GM12878 (cell line): ENCODE measurements at regions not wholly inside any gene's neighbourhood (a gene's known extent, or its start where the extent isn't known, plus 50 kb on each side); places are given as distances from the start of the nearest gene placed in this dataset.

Experiments
- ATAC-seq: fragments of 200-7000 bp; cut with Tn5 transposase; 3 replicates; pipeline ENCODE4 v1.9.1; 2020; ENCODE audit warnings: mild to moderate bottlenecking, moderate library complexity
- BruUV-seq: library from RNA; stranded (reverse); fragments of 400-500 nt; replicated peaks from 2 replicates; lab custom pipeline; 2021; lab: Mats Ljungman, UMichigan
- CTCF ChIA-PET: fragments of 300-600 bp; sonication (Branson Sonifier 250); formaldehyde crosslinking; extraction: SDS; loops from one replicate; lab custom pipeline; 2021; ENCODE audit warnings: inconsistent platforms; lab: Yijun Ruan, JAX
- POLR2A ChIA-PET: fragments of 350-600 bp; formaldehyde crosslinking; extraction: SDS; loops from one replicate; lab custom pipeline; 2021; ENCODE audit warnings: inconsistent platforms; lab: Charles Lee
- RAD21 ChIA-PET: fragments of 300-600 bp; sonication (Branson Sonifier 250); formaldehyde crosslinking; loops from one replicate; lab custom pipeline; 2023; ENCODE audit warnings: antibody characterized with exemption; ENCODE audit not compliant: unreplicated experiment; lab: Charles Lee
- SMC1A ChIA-PET: fragments of 300-600 bp; sonication (Branson Sonifier 250); formaldehyde crosslinking; loops from one replicate; lab custom pipeline; 2023; ENCODE audit not compliant: unreplicated experiment, uncharacterized antibody; lab: Charles Lee
- DNase-seq: peaks from one replicate; pipeline ENCODE4 v3.0.0-alpha.2; 2011; ENCODE audit warnings: low read depth, low spot score
- FAIRE-seq: peaks from 3 replicates; lab custom pipeline; 2011; peaks lifted over from hg19 to GRCh38; lab: Jason Lieb, UNC
- H2AFZ ChIP-seq: 2 replicates; pipeline ENCODE4 v1.6.0; 2011; ENCODE audit warnings: low read depth, low read length, control low read depth; ENCODE audit not compliant: control insufficient read depth
- H3K27ac ChIP-seq: 2 replicates; pipeline ENCODE4 v1.5.1; 2011; ENCODE audit warnings: control low read depth; ENCODE audit not compliant: control insufficient read depth, insufficient read depth
- H3K27me3 ChIP-seq, 2 experiments: replicated peaks in 1 of 2; 2 replicates each; pipeline versions ENCODE4 v1.6.0 to v1.6.1; 2011; ENCODE audit warnings: low read length in 1 of 2; ENCODE audit not compliant: control insufficient read depth in 2 of 2, insufficient read depth in 2 of 2
- H3K36me3 ChIP-seq, 2 experiments: 2 replicates each; pipeline ENCODE4 v1.5.1; 2011; ENCODE audit warnings: low read length in 1 of 2; ENCODE audit not compliant: control insufficient read depth in 2 of 2, insufficient read depth in 2 of 2
- H3K4me1 ChIP-seq: 2 replicates; pipeline ENCODE4 v1.6.1; 2011; ENCODE audit warnings: mild to moderate bottlenecking, low read length, moderate library complexity, mixed read lengths; ENCODE audit not compliant: control insufficient read depth, insufficient read depth
- H3K4me2 ChIP-seq: 2 replicates; pipeline ENCODE4 v1.6.0; 2011; ENCODE audit warnings: control low read depth; ENCODE audit not compliant: control insufficient read depth, insufficient read depth
- H3K4me3 ChIP-seq: fragments of 200-600 bp; sonication (generic); 2 replicates; pipeline ENCODE4 v1.5.1; 2016
- H3K79me2 ChIP-seq: 2 replicates; pipeline ENCODE4 v1.6.0; 2011; ENCODE audit warnings: low read length; ENCODE audit not compliant: control insufficient read depth, insufficient read depth
- H3K9ac ChIP-seq: 2 replicates; pipeline ENCODE4 v1.8.0; 2011; ENCODE audit warnings: low read length, control low read depth, mixed read lengths; ENCODE audit not compliant: control insufficient read depth, insufficient read depth
- H3K9me3 ChIP-seq: replicated peaks from 3 replicates; pipeline ENCODE4 v1.5.1; 2011; ENCODE audit warnings: mild to moderate bottlenecking, low read length; ENCODE audit not compliant: control insufficient read depth, insufficient read depth
- H4K20me1 ChIP-seq: 2 replicates; pipeline ENCODE4 v1.6.0; 2011; ENCODE audit not compliant: control insufficient read depth, insufficient read depth
- CBX3 ChIP-seq: fragments of 200-600 bp; sonication (generic); IDR thresholded peaks from 2 replicates; pipeline ENCODE4 v1.6.1; 2016; ENCODE audit warnings: low read depth, borderline replicate concordance
- E2F8 ChIP-seq: fragments of 450-650 bp; IDR thresholded peaks from 2 replicates; pipeline ENCODE4 v1.6.1; 2018; ENCODE audit warnings: mild to moderate bottlenecking, low read depth, moderate library complexity; ENCODE audit not compliant: partially characterized antibody
- EED ChIP-seq: sonication (generic); IDR thresholded peaks from 2 replicates; pipeline ENCODE4 v1.6.1; 2016; ENCODE audit warnings: antibody characterized with exemption, low read depth
- HDAC2 ChIP-seq: fragments of 200-600 bp; sonication (generic); IDR thresholded peaks from 2 replicates; pipeline ENCODE4 v1.6.1; 2017
- JUND ChIP-seq: IDR thresholded peaks from 2 replicates; pipeline ENCODE4 v1.6.1; 2012; ENCODE audit warnings: low read depth, mild to moderate bottlenecking, low read length, improper control_type of control experiment, moderate library complexity
- NFIC ChIP-seq: IDR thresholded peaks from 2 replicates; pipeline ENCODE4 v1.6.1; 2012; ENCODE audit warnings: low read depth, mild to moderate bottlenecking, inconsistent platforms, low read length, moderate library complexity
- PKNOX1 ChIP-seq: fragments of 450-650 bp; IDR thresholded peaks from 2 replicates; pipeline ENCODE4 v1.6.1; 2016; ENCODE audit warnings: mild to moderate bottlenecking
- RELB ChIP-seq: fragments of 450-650 bp; IDR thresholded peaks from 2 replicates; pipeline ENCODE4 v1.6.1; 2017; ENCODE audit warnings: low read depth, mild to moderate bottlenecking, moderate library complexity
- RUNX3 ChIP-seq: IDR thresholded peaks from 2 replicates; pipeline ENCODE4 v1.6.1; 2012; ENCODE audit warnings: low read length, inconsistent platforms
- SKIL ChIP-seq: fragments of 450-650 bp; IDR thresholded peaks from 2 replicates; pipeline ENCODE4 v1.6.1; 2017; ENCODE audit warnings: mild to moderate bottlenecking, low read depth, inconsistent platforms; ENCODE audit not compliant: poor library complexity, severe bottlenecking
- STAT3 ChIP-seq: IDR thresholded peaks from 2 replicates; pipeline ENCODE4 v1.6.1; 2011; ENCODE audit warnings: low read depth, low read length, improper control_type of control experiment
- TCF3 ChIP-seq: IDR thresholded peaks from 2 replicates; pipeline ENCODE4 v1.6.1; 2012; ENCODE audit warnings: low read depth, mild to moderate bottlenecking, low read length, borderline replicate concordance; ENCODE audit not compliant: insufficient read depth
- USF1 ChIP-seq: IDR thresholded peaks from 2 replicates; pipeline ENCODE4 v1.6.1; 2011; ENCODE audit warnings: borderline replicate concordance, low read depth, mild to moderate bottlenecking, moderate library complexity, mixed read lengths, low read length; ENCODE audit not compliant: insufficient read depth; ENCODE audit errors: extremely low read length
- YY1 ChIP-seq: IDR thresholded peaks from 2 replicates; pipeline ENCODE4 v1.6.1; 2011; ENCODE audit warnings: low read depth, mild to moderate bottlenecking, low read length
- WGBS: methylation state at CpG from one replicate; pipeline ENCODE4 v1.1.6; 2016; ENCODE audit warnings: low lambda C conversion rate; ENCODE audit not compliant: insufficient replicate concordance, insufficient coverage; ENCODE audit errors: missing lambda C conversion rate; 5-methylcytosine and 5-hydroxymethylcytosine counted together
- in situ Hi-C: fragments of 300-500 bp; cut with MboI; formaldehyde crosslinking; loops from 9 replicates; pipeline ENCODE4 v1.14.3; 2018; ENCODE audit warnings: mixed read lengths
- intact Hi-C: fragments of 100-400 bp; cut with micrococcal nuclease; formaldehyde crosslinking; loops from one replicate; pipeline ENCODE4 v1.14.2; 2022; ENCODE audit not compliant: unreplicated experiment

- TF ChIP-seq STAT3 (no peak), USF1 (no peak), RELB (0 out of 2 replicates have a peak, but pooled peaks have one; percentile 14), E2F8 (no peak)
- TF ChIP-seq, all 136 proteins: peak for 17
These were observed 99.8 kb downstream of the BTG1 start (continued) for GRCh38 chr12:92045852-92046251.

- Histone ChIP-seq H3K27ac (no peak overlapping the region), H3K9ac (no peak overlapping the region), H3K4me3 (no peak overlapping the region), H3K4me2 (no peak overlapping the region), H3K4me1 (peaks cover 18% of the 10 kb centered on the region), H4K20me1 (no peaks in the 10 kb centered on the region), H3K27me3 (no peaks in the 10 kb centered on the region), H2AFZ (no peak overlapping the region), H3K9me3 (no peaks in the 10 kb centered on the region), H3K79me2 (no peaks in the 10 kb centered on the region), H3K36me3 (no peaks in the 10 kb centered on the region)
- intact Hi-C loops: no loop called here
- DNase-seq (no peak), ATAC-seq (no peak), FAIRE-seq (no peak)
- ChIA-PET CTCF (interaction anchor here (0.7 to 2.2 kb wide), 2 partner anchors 14 to 16 kb away, joined by 5 to 8 read pairs; no protein-coding TSS in a partner anchor), RAD21 (interaction anchor here (2.0 to 4.9 kb wide), 2 partner anchors 10 to 13 kb away, joined by 7 to 28 read pairs; no protein-coding TSS in a partner anchor), SMC1A (interaction anchor here (0.9 to 3.8 kb wide), 6 partner anchors 9 to 87 kb away, joined by 3 to 12 read pairs (median 4); no protein-coding TSS in a partner anchor), POLR2A (interaction anchor here (0.9 to 1.8 kb wide), 3 partner anchors 8 to 89 kb away, joined by 3 to 5 read pairs (median 5); no protein-coding TSS in a partner anchor)
- 50% methylated on average over 2 of the region's 2 CpGs for WGBS
- in situ Hi-C loops: no loop called here
- no TSS peak for BruUV-seq
- no peak for TF ChIP-seq SKIL
- no peak for TF ChIP-seq NFIC
- TF ChIP-seq RUNX3: no peak
- TF ChIP-seq TCF3: no peak
- no peak for TF ChIP-seq HDAC2
- TF ChIP-seq EED: no peak
- TF ChIP-seq YY1: no peak
- TF ChIP-seq PKNOX1: no peak
- no peak for TF ChIP-seq JUND
- no peak for TF ChIP-seq CBX3
These were observed 101.2 kb downstream of the BTG1 start for GRCh38 chr12:92044435-92044834.
